H7 (cell line): ENCODE measurements at regions not wholly inside any gene's neighbourhood (a gene's known extent, or its start where the extent isn't known, plus 50 kb on each side); places are given as distances from the start of the nearest gene placed in this dataset.

Experiments
- DNase-seq: peaks from one replicate; pipeline ENCODE4 v3.0.0; 2012
- H3K27me3 ChIP-seq: 2 replicates; pipeline ENCODE4 v1.6.0; 2011; ENCODE audit warnings: mild to moderate bottlenecking, low read length; ENCODE audit not compliant: control insufficient read depth, insufficient read depth
- H3K36me3 ChIP-seq: replicated peaks from 2 replicates; pipeline ENCODE4 v1.5.1; 2011; ENCODE audit warnings: low read length; ENCODE audit not compliant: control insufficient read depth, insufficient read depth
- H3K4me3 ChIP-seq: 2 replicates; pipeline ENCODE4 v1.5.1; 2011; ENCODE audit warnings: low read depth, mild to moderate bottlenecking, control low read depth, low read length, moderate library complexity; ENCODE audit not compliant: insufficient read depth

GRCh38 chr3:66140106-66140505 lies 80.7 kb upstream of the SLC25A26 start:
- Histone ChIP-seq H3K27me3 (no peaks in the 10 kb centered on the region), H3K36me3 (no peaks in the 10 kb centered on the region), H3K4me3 (no peak overlapping the region)
- DNase-seq = no peak

GRCh38 chr3:66139415-66139814 lies 81.4 kb upstream of the SLC25A26 start:
- no peaks in the 10 kb centered on the region for H3K36me3 ChIP-seq
- no peaks in the 10 kb centered on the region for H3K27me3 ChIP-seq
- H3K4me3 ChIP-seq = no peak overlapping the region
- DNase-seq = no peak

GRCh38 chr3:66138336-66139313 lies 82.2 kb upstream of the SLC25A26 start:
- DNase-seq = peak; percentile 65
- no peak overlapping the region for H3K4me3 ChIP-seq

GRCh38 chr3:66136597-66136996 lies 84.2 kb upstream of the SLC25A26 start:
- peak; percentile 35 for DNase-seq
- Histone ChIP-seq H3K4me3 (no peak overlapping the region), H3K27me3 (no peaks in the 10 kb centered on the region), H3K36me3 (no peaks in the 10 kb centered on the region)

More at GRCh38 chr3:66138336-66139313, 82.2 kb upstream of the SLC25A26 start:
- Histone ChIP-seq H3K27me3 (no peaks in the 10 kb centered on the region), H3K36me3 (no peaks in the 10 kb centered on the region)

GRCh38 chr3:66133853-66134445 lies 86.9 kb upstream of the SLC25A26 start:
- H3K36me3 ChIP-seq = no peaks in the 10 kb centered on the region
- DNase-seq = no peak
- no peak overlapping the region for H3K4me3 ChIP-seq
- no peaks in the 10 kb centered on the region for H3K27me3 ChIP-seq

- no peak overlapping the region for H3K4me3 ChIP-seq
- no peaks in the 10 kb centered on the region for H3K36me3 ChIP-seq
- no peaks in the 10 kb centered on the region for H3K27me3 ChIP-seq
- no peak for DNase-seq
These were observed 87.6 kb upstream of the SLC25A26 start for GRCh38 chr3:66133050-66133757.

- Histone ChIP-seq H3K27me3 (no peaks in the 10 kb centered on the region), H3K4me3 (no peak overlapping the region), H3K36me3 (no peaks in the 10 kb centered on the region)
- DNase-seq = no peak
These were observed 89.9 kb upstream of the MAGI1 start for GRCh38 chr3:66128623-66129022.

GRCh38 chr3:66121318-66121717 lies 82.6 kb upstream of the MAGI1 start:
- Histone ChIP-seq H3K4me3 (no peak overlapping the region), H3K27me3 (no peaks in the 10 kb centered on the region), H3K36me3 (no peaks in the 10 kb centered on the region)
- no peak for DNase-seq

GRCh38 chr3:66115858-66116654 lies 77.3 kb upstream of the MAGI1 start:
- H3K27me3 ChIP-seq = no peaks in the 10 kb centered on the region
- DNase-seq = peak; percentile 59
- H3K4me3 ChIP-seq = no peak overlapping the region
- H3K36me3 ChIP-seq = no peaks in the 10 kb centered on the region

- no peak for DNase-seq
- Histone ChIP-seq H3K27me3 (no peaks in the 10 kb centered on the region), H3K36me3 (no peaks in the 10 kb centered on the region), H3K4me3 (no peak overlapping the region)
These were observed 74.8 kb upstream of the MAGI1 start for GRCh38 chr3:66113542-66113941.

GRCh38 chr3:66110840-66111239 lies 72.1 kb upstream of the MAGI1 start:
- Histone ChIP-seq H3K36me3 (no peaks in the 10 kb centered on the region), H3K4me3 (no peak overlapping the region), H3K27me3 (no peaks in the 10 kb centered on the region)
- DNase-seq = peak; percentile 43

- Histone ChIP-seq H3K4me3 (no peak overlapping the region), H3K36me3 (no peaks in the 10 kb centered on the region), H3K27me3 (no peaks in the 10 kb centered on the region)
- DNase-seq = peak; percentile 30
These were observed 69.1 kb upstream of the MAGI1 start for GRCh38 chr3:66107855-66108254.

- no peak overlapping the region for H3K4me3 ChIP-seq
- H3K27me3 ChIP-seq = no peaks in the 10 kb centered on the region
- H3K36me3 ChIP-seq = no peaks in the 10 kb centered on the region
- DNase-seq = no peak
These were observed 68.1 kb upstream of the MAGI1 start for GRCh38 chr3:66106788-66107187.

- Histone ChIP-seq H3K4me3 (no peak overlapping the region), H3K27me3 (no peaks in the 10 kb centered on the region), H3K36me3 (no peaks in the 10 kb centered on the region)
- DNase-seq = no peak
These were observed 65.8 kb upstream of the MAGI1 start for GRCh38 chr3:66104535-66104934.
